ENCODE measurements at regions not wholly inside any gene's neighbourhood (a gene's known extent, or its start where the extent isn't known, plus 50 kb on each side); places are given as distances from the start of the nearest gene placed in this dataset.

DNA sequence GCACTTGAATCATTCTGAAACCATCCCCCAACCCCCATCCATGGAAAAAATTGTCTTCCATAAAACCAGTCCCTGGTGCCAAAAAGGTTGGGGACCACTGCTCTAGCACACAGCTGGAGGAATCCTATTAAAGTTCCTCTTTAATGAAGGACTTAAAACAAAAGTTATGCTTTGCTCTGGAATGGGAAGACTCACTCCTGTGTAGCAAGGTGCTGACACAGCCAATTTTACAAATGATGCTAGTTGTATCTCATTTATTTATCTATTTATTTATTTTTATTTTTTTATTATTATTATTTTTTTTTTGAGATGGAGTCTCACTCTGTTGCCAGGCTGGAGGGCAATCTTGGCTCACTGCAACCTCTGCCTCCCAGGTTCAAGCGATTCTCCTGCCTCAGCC lies 58.9 kb upstream of the NDUFV2 start:
- intact Hi-C loops (cut with micrococcal nuclease): no loop called here
- Histone ChIP-seq H3K79me2 (ENCODE audit: control insufficient read depth, insufficient read depth, low read length) (no peaks in the 10 kb centered on the region), H3K9me3 (ENCODE audit: control extremely low read depth in 1 of 3, control insufficient read depth in 2 of 3, insufficient read depth in 1 of 3, low read length in 2 of 3) (no peaks in the 10 kb centered on the region), H3K9ac (ENCODE audit: low read length) (no peak overlapping the region), H3K4me2 (replicated peaks; ENCODE audit: low read depth, low read length, poor library complexity, severe bottlenecking) (no peak overlapping the region), H3K27ac (ENCODE audit: low read length in 2 of 2) (no peak overlapping the region), H4K20me1 (ENCODE audit: control insufficient read depth, insufficient read depth, low read length, poor library complexity, severe bottlenecking) (no peaks in the 10 kb centered on the region), H3K36me3 (replicated peaks in 1 of 2; ENCODE audit: control extremely low read depth in 1 of 2, control insufficient read depth in 1 of 2, extremely low read depth in 1 of 2, insufficient read depth in 2 of 2, low read length in 1 of 2) (no peaks in the 10 kb centered on the region), H3K27me3 (replicated peaks in 1 of 4; ENCODE audit: control extremely low read depth in 1 of 4, control insufficient read depth in 3 of 4, insufficient read depth in 4 of 4, low read length in 3 of 4) (no peaks in the 10 kb centered on the region), H3K4me1 (ENCODE audit: control insufficient read depth in 2 of 2, insufficient read depth in 2 of 2, low read length in 2 of 2) (no peaks in the 10 kb centered on the region), H2AFZ (ENCODE audit: insufficient read depth, low read depth, low read length, poor library complexity, severe bottlenecking) (no peak overlapping the region), H3K4me3 (ENCODE audit: control extremely low read depth in 1 of 5, extremely low read depth in 1 of 5, insufficient read depth in 1 of 5, low read depth in 2 of 5, low read length in 4 of 5) (no peak overlapping the region)
- H3K9me3 Mint-ChIP-seq (ENCODE audit: insufficient read depth): no peaks in the 10 kb centered on the region
- H3K27me3 Mint-ChIP-seq: no peaks in the 10 kb centered on the region
- no peak for ATAC-seq (ENCODE audit: low read depth)
- ChIA-PET CTCF (no interaction called here), POLR2A (no interaction called here)
- H3K4me1 Mint-ChIP-seq: no peaks in the 10 kb centered on the region
- 100% methylated on average over 1 of the region's 1 CpG for WGBS (ENCODE audit: insufficient coverage)
- no peak overlapping the region for H3K4me3 Mint-ChIP-seq
- DNase-seq: no peak
- no peak overlapping the region for H3K27ac Mint-ChIP-seq
- TF ChIP-seq, protein P1, sequence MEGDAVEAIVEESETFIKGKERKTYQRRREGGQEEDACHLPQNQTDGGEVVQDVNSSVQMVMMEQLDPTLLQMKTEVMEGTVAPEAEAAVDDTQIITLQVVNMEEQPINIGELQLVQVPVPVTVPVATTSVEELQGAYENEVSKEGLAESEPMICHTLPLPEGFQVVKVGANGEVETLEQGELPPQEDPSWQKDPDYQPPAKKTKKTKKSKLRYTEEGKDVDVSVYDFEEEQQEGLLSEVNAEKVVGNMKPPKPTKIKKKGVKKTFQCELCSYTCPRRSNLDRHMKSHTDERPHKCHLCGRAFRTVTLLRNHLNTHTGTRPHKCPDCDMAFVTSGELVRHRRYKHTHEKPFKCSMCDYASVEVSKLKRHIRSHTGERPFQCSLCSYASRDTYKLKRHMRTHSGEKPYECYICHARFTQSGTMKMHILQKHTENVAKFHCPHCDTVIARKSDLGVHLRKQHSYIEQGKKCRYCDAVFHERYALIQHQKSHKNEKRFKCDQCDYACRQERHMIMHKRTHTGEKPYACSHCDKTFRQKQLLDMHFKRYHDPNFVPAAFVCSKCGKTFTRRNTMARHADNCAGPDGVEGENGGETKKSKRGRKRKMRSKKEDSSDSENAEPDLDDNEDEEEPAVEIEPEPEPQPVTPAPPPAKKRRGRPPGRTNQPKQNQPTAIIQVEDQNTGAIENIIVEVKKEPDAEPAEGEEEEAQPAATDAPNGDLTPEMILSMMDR (IDR thresholded peaks at IDR 0.05): no peak
- no peak for TF ChIP-seq EZH2 (IDR thresholded peaks at IDR 0.05; ENCODE audit: borderline replicate concordance, insufficient read depth, low read depth, low read length, poor library complexity, severe bottlenecking)

DNA sequence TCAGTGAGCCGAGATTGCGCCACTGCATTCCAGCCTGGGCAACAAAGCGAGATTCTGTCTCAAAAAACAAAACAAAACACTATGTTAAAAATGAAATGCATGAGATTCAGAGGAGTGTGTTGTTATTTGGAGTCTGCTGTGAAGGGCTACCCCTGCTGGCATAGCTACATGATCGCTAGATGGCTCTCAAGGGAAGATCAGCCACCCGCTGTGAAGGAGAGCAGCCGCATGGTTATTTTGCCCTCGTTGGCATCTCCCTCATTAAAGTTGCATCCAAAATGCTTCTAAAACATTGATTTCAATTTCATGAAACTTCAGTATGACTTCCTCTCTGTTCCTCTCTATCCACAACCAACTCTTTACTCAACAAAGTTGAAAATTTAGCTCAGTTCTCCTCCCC lies 54.8 kb upstream of the NDUFV2 start:
- no peaks in the 10 kb centered on the region for H3K36me3 ChIP-seq (replicated peaks in 1 of 2; ENCODE audit: control extremely low read depth in 1 of 2, control insufficient read depth in 1 of 2, extremely low read depth in 1 of 2, insufficient read depth in 2 of 2, low read length in 1 of 2)
- H3K27me3 ChIP-seq (replicated peaks in 1 of 4; ENCODE audit: control extremely low read depth in 1 of 4, control insufficient read depth in 3 of 4, insufficient read depth in 4 of 4, low read length in 3 of 4): no peaks in the 10 kb centered on the region
- H4K20me1 ChIP-seq (ENCODE audit: control insufficient read depth, insufficient read depth, low read length, poor library complexity, severe bottlenecking): no peaks in the 10 kb centered on the region
- Mint-ChIP-seq H3K9me3 (ENCODE audit: insufficient read depth) (peaks cover 5% of the 10 kb centered on the region), H3K4me3 (no peak overlapping the region), H3K4me1 (no peaks in the 10 kb centered on the region), H3K27ac (no peak overlapping the region), H3K27me3 (no peaks in the 10 kb centered on the region)
- no peak overlapping the region for H3K4me2 ChIP-seq (replicated peaks; ENCODE audit: low read depth, low read length, poor library complexity, severe bottlenecking)
- no peak overlapping the region for H2AFZ ChIP-seq (ENCODE audit: insufficient read depth, low read depth, low read length, poor library complexity, severe bottlenecking)
- no peaks in the 10 kb centered on the region for H3K4me1 ChIP-seq (ENCODE audit: control insufficient read depth in 2 of 2, insufficient read depth in 2 of 2, low read length in 2 of 2)
- intact Hi-C loops (cut with micrococcal nuclease): no loop called here
- TF ChIP-seq EZH2 (IDR thresholded peaks at IDR 0.05; ENCODE audit: borderline replicate concordance, insufficient read depth, low read depth, low read length, poor library complexity, severe bottlenecking): no peak
- TF ChIP-seq, protein P1 (IDR thresholded peaks at IDR 0.05): no peak
- 75% methylated on average over 4 of the region's 7 CpGs for WGBS (ENCODE audit: insufficient coverage)
- no peak overlapping the region for H3K9ac ChIP-seq (ENCODE audit: low read length)
- H3K79me2 ChIP-seq (ENCODE audit: control insufficient read depth, insufficient read depth, low read length): no peaks in the 10 kb centered on the region
- ATAC-seq (ENCODE audit: low read depth): no peak
- H3K9me3 ChIP-seq (ENCODE audit: control extremely low read depth in 1 of 3, control insufficient read depth in 2 of 3, insufficient read depth in 1 of 3, low read length in 2 of 3): peaks cover 1 to 14% (median 9%) of the 10 kb centered on the region in 3 donors
- no peak overlapping the region for H3K4me3 ChIP-seq (ENCODE audit: control extremely low read depth in 1 of 5, extremely low read depth in 1 of 5, insufficient read depth in 1 of 5, low read depth in 2 of 5, low read length in 4 of 5)
- POLR2A ChIA-PET: no interaction called here
- CTCF ChIA-PET: no interaction called here
- no peak for DNase-seq
- H3K27ac ChIP-seq (ENCODE audit: low read length in 2 of 2): no peak overlapping the region
